ENCODE measurements at regions not wholly inside any gene's neighbourhood (a gene's known extent, or its start where the extent isn't known, plus 50 kb on each side); places are given as distances from the start of the nearest gene placed in this dataset.
"Not testable (repeated sequence)": the region's sequence is repeated elsewhere in the genome, so short reads cannot be mapped to it uniquely, and the experiment has no call there.

- DNase-seq (ENCODE audit: low spot score) = no peak
Observed at GRCh38 chr17:31677036-31677435, 182.0 kb downstream of the COPRS start.

DNA sequence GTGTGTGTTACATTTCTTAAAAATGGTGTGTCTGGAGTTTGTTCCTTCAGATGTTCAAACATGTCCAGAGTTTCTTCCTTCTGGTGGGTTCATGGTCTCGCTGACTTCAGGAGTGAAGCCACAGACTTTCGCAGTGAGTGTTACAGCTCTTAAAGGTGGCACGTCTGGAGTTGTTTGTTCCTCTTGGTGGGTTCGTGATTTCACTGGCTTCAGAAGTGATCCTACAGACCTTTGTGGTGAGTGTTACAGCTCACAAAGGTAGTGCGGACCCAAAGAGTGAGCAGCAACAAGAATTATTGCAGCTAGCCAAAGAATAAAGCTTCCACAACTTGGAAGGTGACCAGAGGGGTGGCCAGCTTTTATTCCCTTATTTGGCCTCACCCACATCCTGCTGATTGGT lies 183.7 kb downstream of the COPRS start:
- DNase-seq (ENCODE audit: low spot score) = not testable (repeated sequence)

DNA sequence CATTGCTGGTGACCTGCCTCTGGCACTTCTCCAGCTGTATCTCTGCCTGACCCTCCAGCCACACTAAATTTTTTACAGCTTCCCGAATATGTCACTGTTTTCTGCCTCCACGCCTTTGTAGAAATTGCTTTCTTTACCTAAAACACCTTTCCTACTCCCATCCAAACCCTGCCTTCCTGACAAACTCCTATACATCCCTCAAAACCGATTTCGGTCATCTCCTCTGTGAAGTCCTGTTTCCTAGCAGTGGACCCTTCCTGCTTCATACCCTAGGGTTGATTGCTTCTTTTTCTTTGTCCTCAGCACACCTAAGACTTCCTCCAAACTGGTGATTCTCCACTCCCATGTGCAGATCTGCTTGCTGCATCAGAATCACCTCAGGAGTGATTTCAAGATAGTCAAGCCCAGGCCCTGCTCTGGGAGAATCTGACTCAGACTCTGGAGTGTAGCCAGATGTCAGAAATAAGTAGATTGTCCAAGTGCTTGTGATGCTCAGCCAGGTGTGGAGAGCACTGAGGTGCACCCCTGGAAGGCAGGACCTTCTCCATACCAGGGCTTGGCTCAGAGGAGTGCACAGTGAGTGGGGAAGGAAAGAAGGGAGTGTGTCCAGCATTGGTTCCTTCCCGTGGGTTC lies 184.2 kb downstream of the COPRS start:
- DNase-seq (ENCODE audit: low spot score) = no peak

- DNase-seq (ENCODE audit: low spot score) = no peak
Observed at GRCh38 chr17:31674305-31674704, 184.7 kb downstream of the COPRS start.

DNA sequence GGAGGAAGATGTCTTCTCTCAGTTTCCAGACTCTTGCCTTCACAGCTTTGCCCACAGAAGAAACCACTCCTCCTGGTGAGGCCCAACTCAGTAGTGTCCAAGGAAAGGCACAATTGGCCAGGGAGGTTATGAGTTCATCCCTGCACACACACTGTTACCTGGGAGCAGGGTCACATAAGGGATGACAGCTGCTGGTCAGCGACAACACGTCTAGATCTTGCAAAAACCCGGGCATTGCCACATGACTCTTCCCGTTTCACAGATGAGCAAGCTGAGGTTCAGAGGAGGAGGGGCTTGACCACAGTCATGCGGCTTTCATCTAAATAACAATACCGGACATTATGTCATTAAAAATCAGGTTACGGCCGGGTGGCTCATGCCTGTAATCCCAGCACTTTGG lies 186.0 kb downstream of the COPRS start:
- DNase-seq (ENCODE audit: low spot score) = no peak

DNA sequence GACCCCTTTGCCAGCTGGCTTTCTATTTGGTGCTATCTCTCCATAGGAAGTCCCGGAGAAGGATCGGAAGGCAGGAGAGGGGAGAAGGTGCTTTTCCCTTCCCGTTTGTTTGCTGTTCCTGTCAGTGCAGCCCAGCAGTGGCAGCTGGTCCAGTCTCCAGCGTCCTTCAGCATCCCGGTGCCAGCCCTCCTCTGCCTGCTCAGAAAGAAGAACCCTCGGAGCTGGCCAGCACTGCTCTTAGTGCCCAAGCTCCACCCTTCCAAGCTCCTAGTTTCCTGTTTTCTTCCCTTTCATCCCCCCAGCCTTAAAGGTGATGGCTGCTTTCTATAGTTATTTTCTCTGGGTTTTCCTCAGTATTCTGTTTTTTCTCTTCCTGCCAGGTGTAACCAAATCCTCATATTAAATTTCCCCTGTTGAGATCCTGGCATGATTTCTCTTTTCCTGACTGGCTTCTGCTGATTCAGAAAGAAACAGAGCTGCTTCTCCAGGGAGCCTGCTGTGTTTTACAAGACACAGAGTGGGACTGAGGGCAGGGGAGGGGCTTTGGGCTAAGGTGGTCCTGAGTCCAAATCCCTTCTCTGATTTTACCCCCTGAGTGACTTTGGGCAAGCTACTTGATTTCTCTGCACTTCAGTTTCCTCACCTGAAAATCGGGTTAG lies 186.8 kb downstream of the COPRS start:
- DNase-seq (ENCODE audit: low spot score) = no peak

DNA sequence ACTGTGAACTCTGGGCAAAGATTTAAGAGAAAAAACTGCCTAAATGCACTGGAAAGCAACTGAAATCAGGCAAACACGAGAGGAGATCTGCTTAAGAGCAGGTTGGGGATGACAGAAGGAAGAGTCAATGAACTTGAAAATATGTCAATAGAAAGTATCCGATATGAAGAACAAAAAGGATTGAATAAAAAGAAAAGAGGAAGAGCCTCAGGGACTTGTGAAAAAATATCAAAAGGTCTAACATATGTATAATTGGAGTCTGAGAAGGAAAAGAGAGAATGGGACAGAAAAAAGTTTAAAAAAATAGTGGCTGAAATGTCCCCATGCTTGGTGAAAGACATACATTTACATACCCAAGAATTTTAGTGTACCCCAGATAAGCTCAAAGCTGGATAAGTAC lies 195.5 kb downstream of the COPRS start:
- DNase-seq (ENCODE audit: low spot score) = no peak

- no peak for DNase-seq (ENCODE audit: low spot score)
Observed at GRCh38 chr17:31660684-31661083, 198.4 kb downstream of the COPRS start.

DNA sequence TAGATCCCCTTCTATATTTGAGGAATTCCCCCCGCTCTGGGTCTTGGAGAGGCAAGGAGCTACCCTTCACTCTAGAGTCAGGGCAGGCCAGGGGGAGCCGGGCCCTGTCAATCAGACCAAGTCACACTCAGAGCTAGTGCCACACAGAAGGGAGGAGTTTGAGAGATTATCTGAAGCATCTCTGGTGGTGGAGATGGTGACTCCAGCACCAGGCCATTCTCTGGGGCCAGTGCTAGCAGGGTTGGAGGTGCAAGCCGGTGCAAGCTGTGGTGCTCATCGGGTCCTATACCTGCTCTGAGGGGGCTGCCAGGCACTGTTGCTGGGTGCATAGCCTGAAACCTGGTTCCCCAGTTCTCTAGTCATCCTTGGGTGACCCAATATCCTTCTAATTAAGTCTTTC lies 201.2 kb downstream of the COPRS start:
- no peak for DNase-seq (ENCODE audit: low spot score)

- no peak for DNase-seq (ENCODE audit: low spot score)
Observed at GRCh38 chr17:31654936-31655335, 204.1 kb downstream of the COPRS start.

- DNase-seq (ENCODE audit: low spot score) = no peak
Observed at GRCh38 chr17:31653691-31654090, 205.4 kb downstream of the COPRS start.

- no peak for DNase-seq (ENCODE audit: low spot score)
Observed at GRCh38 chr17:31650756-31651520, 208.1 kb downstream of the COPRS start.

DNA sequence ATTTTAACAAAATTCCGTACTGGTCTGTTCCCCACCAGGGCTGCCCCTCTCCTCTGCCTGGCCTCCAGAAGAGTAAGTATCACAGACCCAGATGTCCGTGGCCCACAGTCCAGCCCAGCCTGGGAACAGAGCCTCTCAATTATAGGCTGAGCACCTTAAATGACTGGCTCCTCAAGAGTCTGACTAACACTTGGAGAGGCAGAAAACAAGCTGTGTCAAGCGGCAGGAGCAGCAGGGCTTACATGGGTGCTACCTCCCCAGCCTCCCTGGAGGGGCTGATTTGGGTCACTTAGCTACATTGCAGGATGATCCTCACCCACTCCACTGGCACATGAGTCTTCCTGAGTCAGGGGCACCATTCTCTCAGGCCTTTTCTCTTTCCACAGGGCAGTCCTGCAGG lies 209.7 kb downstream of the COPRS start:
- DNase-seq (ENCODE audit: low spot score) = no peak

DNA sequence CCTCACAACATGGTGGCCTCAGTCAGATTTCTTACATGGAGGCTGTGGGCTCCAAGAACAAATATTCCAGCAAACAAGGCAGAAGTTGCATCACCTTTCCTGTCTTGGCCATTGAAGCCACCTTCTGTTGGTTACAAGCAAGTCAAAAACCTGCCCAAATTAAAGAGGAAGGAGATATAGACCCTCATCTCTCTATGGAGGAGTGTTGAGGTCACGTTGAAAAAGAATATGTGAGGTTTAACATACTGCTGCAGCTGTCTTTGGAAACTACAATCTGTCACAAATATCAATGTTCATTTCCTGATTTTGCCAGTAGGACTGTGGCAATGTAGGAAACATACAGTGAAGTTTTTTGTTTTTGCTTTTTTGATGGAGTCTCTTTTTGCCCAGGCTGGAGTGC lies 211.4 kb downstream of the COPRS start:
- no peak for DNase-seq (ENCODE audit: low spot score)

- DNase-seq (ENCODE audit: low spot score) = no peak
Observed at GRCh38 chr17:31646642-31647041, 212.4 kb downstream of the COPRS start.

- no peak for DNase-seq (ENCODE audit: low spot score)
Observed at GRCh38 chr17:31645351-31645750, 213.7 kb downstream of the COPRS start.

GRCh38 chr17:31631766-31632165 lies 227.3 kb downstream of the COPRS start:
- no peak for DNase-seq (ENCODE audit: low spot score)

- DNase-seq (ENCODE audit: low spot score) = not testable (repeated sequence)
Observed at GRCh38 chr17:31630866-31631265, 228.2 kb downstream of the COPRS start.

- DNase-seq (ENCODE audit: low spot score) = no peak
Observed at GRCh38 chr17:31629696-31630470, 229.2 kb downstream of the COPRS start.

DNA sequence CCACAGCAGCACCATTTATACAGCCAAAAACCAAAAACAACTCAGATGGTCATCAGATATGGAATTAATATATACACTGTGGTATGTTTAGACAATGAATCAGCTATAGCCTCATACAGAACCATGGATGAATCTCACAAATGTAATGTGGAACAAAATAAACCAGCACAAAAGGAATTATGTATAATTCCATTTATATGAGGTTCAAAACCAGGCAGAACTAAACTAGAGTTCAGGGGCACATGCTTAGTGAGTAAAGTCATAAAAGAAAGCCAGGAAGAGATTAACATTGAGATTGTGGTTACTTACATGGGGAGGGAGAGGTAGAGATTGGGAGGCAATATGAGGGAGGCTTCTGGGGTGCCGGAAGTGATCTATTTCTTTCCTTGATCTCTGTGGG lies 231.1 kb downstream of the COPRS start:
- no peak for DNase-seq (ENCODE audit: low spot score)

GRCh38 chr17:31623990-31624389 lies 232.5 kb downstream of the RAB11FIP4 start:
- no peak for DNase-seq (ENCODE audit: low spot score)

- DNase-seq (ENCODE audit: low spot score) = no peak
Observed at GRCh38 chr17:31622500-31622899, 231.0 kb downstream of the RAB11FIP4 start.

DNA sequence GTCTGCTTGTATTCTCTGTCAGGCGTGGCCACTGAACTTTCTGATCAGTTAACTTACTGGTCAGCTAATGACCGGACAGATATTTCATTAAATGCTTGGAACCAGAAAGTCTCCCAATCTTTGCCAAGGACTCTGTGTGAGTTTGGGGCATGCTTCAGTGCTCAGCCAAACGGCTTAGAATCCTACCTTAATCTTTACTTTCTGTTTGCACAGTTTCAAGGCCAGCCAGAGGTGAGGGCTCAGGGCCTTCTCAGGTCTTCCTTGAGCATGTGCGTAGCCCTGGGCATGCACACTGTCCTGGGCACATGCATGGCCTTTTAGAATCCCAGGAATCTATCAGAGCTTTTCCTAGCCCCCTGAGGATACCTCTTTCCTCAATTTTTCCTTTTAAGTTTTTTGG lies 230.1 kb downstream of the RAB11FIP4 start:
- no peak for DNase-seq (ENCODE audit: low spot score)
